ENCODE measurements at regions not wholly inside any gene's neighbourhood (a gene's known extent, or its start where the extent isn't known, plus 50 kb on each side); places are given as distances from the start of the nearest gene placed in this dataset.
"Not testable (repeated sequence)": the region's sequence is repeated elsewhere in the genome, so short reads cannot be mapped to it uniquely, and the experiment has no call there.

DNA sequence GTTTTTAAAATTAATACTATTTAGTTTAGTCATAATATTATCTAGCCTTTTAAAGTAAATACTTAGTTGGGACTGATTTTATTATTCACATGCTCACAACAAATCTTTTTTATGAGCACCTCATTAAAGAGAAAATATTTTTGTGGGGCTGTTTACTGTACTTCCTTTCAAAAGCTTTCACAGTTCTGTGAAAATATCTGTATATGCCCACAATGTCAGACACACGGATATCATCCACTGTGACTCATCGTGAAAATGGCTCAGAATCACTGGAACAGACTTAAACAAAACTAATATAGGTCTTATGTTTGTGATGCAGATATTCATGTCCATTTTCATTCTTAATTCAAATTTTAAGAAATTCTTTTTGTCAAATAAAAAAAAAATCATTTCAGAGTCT, 305.2 kb downstream of the RAB38 start:
- DNase-seq (ENCODE audit: low spot score), result no peak

DNA sequence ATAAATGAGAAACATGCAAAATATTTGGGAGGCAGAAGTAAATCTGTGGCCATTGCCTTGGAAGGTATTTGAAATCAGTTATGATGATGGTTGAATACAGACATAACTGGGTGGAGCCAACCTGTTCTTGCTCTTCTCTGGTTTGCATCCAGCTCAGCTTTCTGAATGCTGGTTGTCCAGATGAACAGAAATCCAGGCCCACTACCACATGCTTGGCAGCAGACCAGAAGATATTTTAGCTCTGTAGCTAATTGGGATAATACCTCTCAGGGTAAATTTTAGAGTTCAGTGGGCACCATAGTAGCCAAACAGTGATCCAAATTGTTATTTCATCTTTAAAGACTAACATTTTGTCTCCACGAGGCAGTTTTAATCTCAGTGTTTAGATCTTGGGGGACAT, 308.3 kb downstream of the RAB38 start:
- DNase-seq (ENCODE audit: low spot score), result no peak

- no peak for DNase-seq (ENCODE audit: low spot score)
Measured at GRCh38 chr11:87861030-87861429, 314.2 kb downstream of the RAB38 start.

DNA sequence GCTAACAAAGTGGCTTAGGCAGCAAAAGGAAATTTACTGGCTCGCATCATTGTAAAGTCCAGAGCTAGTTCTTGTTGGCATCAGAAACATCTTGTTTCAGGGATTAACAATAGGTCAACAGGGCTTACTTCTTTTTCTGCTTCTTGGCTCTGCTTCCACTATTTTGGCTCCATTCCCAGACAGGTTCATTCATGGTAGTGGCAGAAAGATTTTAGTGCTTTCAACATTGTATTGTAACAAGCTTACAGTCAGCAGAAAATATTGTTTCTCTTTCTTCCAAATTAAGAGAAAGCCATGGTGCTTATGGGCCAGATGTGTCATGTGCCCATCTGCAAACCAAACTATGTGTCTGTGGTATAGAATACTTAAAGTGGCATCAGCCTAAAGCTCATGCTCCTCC, 315.6 kb downstream of the RAB38 start:
- no peak for DNase-seq (ENCODE audit: low spot score)

DNA sequence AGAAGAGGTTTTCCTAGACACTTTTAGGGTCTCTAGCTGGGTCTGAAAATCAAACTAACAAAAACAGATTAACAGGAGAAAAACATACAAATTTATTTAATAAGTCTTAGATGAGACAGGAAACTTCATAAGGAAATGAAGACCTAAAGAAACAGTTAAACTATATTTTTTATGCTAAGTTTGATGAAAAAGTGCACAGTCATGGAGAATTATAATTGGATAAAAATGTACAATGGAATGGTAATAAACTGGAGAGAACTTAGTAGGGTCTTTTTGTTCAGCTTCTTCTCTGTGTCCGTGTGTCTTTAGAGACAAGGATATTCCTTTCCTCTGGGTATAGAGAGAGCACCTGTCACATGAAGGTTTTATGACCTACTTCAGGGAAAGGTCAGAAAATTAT, 323.4 kb downstream of the RAB38 start:
- no peak for DNase-seq (ENCODE audit: low spot score)

DNA sequence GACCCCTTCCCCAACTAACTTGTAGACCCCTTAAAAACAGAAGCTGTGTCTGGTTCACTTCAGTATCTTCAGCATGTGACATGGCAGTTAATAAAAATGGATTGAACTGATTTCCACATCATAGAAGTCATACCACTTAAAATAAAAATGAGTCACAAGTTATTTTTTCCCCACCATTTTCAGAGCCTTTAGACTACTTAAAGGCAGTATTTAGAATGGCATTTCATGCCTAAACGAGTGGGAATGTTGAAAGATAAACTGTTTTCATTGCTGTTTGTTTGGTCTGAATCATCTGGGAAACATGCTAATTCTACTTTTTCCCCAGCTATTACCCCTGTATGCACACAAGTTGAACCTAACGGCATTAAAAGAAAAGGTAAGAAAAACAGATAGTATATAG, 324.0 kb downstream of the RAB38 start:
- DNase-seq (ENCODE audit: low spot score), result no peak

GRCh38 chr11:87849216-87849615, 326.0 kb downstream of the RAB38 start:
- no peak for DNase-seq (ENCODE audit: low spot score)

DNA sequence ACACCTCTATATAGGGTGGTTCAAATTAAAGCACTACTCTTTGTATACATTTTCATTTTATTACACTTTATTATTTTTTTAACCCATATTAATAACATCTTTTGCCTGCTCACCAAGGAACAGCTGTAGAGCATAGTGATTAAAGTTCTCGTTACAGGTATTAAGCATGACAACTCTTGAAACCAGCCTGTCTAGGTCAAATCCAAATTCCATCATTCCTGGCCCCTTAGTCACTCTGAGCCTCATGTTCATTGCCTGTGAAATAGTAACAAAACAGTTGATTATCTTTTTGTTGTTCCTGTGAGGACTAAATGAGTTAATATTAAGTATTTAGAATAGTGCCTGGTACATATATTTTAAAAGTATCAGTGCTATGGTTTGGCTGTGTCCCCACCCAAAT, 334.5 kb downstream of the RAB38 start:
- no peak for DNase-seq (ENCODE audit: low spot score)

DNA sequence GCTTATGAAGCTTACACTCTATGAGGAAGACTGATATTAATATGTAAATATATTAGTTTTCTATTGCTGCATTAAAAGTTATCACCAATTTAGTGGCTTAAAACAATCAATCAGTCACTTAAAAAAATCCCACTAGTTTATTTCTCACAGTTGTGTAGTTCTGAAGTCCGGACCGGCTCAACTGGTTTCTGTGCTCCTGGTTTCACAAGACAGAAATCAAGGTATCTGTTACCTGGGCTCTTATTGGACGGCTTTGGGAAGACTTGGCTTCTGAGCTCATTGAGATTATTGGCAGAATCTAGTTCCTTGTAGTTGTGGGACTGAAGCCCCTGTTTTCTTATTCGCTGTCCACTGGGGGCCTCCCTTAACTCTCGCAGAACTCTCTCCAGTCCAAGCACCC, 343.0 kb downstream of the RAB38 start:
- no peak for DNase-seq (ENCODE audit: low spot score)

DNA sequence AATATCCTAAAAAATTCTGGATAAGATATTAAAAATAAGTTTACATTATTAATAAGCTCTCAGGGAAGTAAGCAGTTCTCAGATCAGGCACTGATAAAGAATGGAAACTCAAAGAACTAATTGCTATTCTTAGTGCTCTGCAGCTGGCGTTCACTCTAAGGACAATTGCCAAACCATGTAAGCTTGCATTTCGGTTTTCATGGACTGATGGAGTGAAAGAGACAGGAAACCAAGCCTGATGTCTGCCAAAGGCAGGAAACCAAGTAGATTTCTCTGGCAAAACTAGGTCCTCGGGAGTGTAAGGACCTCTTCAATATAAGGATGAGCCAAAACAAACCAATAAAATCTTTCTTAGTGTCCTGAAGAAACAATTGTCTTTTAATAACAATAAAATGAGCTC, 355.2 kb downstream of the RAB38 start:
- DNase-seq (ENCODE audit: low spot score), result no peak

- DNase-seq (ENCODE audit: low spot score), result no peak
Measured at GRCh38 chr11:87819151-87819550, 356.1 kb downstream of the RAB38 start.

GRCh38 chr11:87812571-87813365, 362.5 kb downstream of the RAB38 start:
- no peak for DNase-seq (ENCODE audit: low spot score)

DNA sequence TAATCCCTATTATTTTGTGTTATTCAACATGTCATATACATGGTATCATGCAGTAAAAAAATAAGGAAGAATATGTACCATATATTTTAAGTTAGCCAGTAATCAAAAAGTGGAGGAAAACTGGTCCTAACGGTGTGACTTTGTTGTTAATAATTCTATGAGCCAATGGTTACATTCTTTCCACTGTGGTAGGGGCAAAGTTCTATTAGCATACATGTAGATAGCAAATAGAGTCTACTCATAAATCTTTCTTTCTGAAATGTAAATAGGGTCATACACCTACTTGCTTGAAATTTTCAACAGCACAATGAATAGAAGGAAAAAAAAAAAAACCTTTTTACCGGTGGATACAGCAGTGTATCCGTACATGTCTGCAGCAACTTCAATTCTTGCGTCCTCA, 364.8 kb downstream of the RAB38 start:
- no peak for DNase-seq (ENCODE audit: low spot score)

DNA sequence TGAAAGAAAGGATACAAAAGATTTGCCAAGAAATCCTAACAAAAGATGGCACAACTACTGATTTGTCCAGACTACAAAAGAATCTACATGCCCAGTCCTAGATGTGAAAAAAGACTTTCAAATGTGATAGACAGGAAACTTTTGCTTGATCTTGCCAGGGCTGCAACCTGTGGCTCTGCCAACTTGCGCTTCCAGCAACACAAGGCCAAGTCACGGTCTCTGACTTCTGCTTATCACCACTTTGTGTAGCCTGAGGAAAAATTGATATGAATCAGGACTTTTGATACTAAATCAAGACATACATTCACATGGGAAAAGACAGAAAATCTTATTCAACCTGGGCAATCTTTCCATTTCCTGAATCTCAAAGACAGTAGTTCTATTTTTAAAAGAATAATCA, 366.0 kb downstream of the RAB38 start:
- DNase-seq (ENCODE audit: low spot score), result no peak

DNA sequence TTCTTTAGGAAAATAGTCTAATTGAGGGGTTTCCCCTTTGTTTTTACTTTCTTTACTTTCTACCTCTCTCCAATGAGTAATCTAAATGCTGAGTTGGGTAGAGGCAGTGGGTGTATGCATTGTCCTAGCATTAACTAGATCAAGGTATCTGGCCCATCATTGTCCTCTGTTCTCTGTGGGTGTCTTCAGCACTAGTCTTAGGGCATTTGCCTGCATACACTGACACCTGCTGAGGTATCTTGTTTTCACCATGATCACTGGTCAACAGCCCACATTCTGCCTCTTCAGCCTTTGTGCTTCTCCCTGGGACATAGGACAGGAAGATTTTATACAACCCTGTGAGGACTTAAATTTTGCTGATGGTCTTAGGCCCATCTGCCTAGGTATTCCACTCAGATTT, 371.1 kb downstream of the RAB38 start:
- DNase-seq (ENCODE audit: low spot score), result no peak

DNA sequence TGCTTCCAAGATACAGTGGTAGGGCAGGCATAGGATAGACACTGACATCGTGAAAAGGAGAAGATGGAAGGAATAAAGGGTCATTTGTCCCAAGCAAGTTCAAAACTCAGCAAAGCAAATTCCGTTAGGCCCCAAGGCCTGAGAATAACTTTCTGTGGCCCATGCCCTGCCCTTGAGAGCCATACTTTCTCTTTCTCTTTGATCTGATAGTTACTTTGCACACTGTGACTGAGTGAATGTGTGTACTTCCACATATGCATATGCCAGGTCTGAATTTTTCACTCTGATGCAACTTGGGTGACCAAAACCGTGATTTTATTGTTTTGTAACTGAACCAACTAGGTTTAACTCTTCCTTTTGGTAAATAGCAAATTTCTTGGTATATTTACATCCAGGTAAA, 371.5 kb downstream of the RAB38 start:
- no peak for DNase-seq (ENCODE audit: low spot score)

- DNase-seq (ENCODE audit: low spot score), result not testable (repeated sequence)
Measured at GRCh38 chr11:87784862-87785261, 390.4 kb downstream of the RAB38 start.

- DNase-seq (ENCODE audit: low spot score), result no peak
Measured at GRCh38 chr11:87780068-87780413, 395.2 kb downstream of the RAB38 start.

GRCh38 chr11:87779276-87780067, 395.8 kb downstream of the RAB38 start:
- DNase-seq (ENCODE audit: low spot score), result no peak

GRCh38 chr11:87778357-87778756, 396.9 kb downstream of the RAB38 start:
- DNase-seq (ENCODE audit: low spot score), result no peak

DNA sequence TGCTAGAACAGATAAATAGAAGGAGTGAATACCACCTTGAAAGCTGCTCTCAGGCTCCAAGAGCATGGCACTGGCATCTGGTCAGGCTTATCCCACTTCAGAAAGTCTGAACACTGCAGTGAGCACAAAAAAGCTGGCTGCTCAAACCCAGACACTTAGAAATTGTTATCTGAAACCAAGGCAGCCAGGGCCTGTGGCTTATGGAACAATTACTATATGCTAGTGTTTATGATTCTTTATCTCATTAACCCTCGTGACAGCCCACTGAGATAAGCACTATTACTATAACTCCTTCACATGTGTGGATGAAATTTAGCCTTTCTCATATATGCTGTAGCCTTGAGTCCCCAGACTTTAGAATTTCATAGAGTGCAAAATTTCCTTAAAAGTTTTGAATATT, 400.2 kb downstream of the RAB38 start:
- DNase-seq (ENCODE audit: low spot score), result no peak

GRCh38 chr11:87769661-87770060, 405.6 kb downstream of the RAB38 start:
- no peak for DNase-seq (ENCODE audit: low spot score)

DNA sequence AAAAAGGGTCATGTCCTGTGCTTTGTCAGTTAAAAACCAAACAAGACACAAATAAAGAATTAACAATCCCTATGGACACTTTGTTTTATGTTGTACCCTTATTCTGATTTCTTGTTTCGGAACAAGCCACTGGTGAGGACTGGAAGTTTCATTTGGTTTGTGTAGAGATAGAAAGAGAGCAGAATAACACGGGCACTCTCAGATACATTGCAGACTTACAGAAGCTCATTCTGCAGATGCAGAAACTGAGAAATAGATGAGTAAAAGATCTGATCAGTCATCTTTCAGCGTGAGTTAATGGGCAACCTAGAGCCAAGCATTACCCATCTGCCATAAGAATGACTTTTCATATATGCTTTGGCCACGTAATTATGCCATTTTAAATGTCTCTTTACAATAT, 407.6 kb downstream of the RAB38 start:
- no peak for DNase-seq (ENCODE audit: low spot score)

GRCh38 chr11:87764075-87764474, 411.2 kb downstream of the RAB38 start:
- not testable (repeated sequence) for DNase-seq (ENCODE audit: low spot score)
